ENCODE measurements at regions not wholly inside any gene's neighbourhood (a gene's known extent, or its start where the extent isn't known, plus 50 kb on each side); places are given as distances from the start of the nearest gene placed in this dataset.
"Not testable (repeated sequence)": the region's sequence is repeated elsewhere in the genome, so short reads cannot be mapped to it uniquely, and the experiment has no call there.

DNA sequence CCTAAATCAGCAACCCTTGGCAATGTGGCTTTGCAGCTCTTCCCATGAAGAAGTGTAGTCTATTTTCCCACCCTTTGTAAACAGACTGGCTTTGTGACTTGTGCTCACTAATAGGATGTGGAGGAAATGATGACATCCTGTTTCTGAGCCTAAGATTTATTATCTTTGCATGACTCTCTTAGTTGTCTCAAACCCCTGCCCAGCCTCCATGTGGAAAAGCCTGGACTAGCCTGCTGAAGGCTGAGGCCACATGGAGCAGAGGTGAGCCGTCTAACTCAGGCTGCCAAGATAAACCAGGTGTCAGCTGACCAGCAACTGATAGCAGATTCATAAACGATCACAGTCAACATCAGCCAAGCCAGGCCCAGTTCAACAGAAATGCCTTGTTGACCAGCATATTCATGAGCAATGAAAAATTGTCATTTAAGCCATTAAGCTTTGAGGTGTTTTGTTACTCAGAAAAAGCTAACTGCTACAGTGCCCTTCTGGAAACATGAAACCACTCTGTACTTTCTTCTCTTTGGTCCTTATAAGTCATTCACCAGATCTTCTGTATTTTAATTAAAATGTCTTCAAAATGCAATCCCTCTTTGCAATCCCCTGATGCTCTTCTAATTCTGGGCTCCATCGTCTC is 586.3 kb upstream of the ANKRD30A start:
- DNase-seq = no peak

DNA sequence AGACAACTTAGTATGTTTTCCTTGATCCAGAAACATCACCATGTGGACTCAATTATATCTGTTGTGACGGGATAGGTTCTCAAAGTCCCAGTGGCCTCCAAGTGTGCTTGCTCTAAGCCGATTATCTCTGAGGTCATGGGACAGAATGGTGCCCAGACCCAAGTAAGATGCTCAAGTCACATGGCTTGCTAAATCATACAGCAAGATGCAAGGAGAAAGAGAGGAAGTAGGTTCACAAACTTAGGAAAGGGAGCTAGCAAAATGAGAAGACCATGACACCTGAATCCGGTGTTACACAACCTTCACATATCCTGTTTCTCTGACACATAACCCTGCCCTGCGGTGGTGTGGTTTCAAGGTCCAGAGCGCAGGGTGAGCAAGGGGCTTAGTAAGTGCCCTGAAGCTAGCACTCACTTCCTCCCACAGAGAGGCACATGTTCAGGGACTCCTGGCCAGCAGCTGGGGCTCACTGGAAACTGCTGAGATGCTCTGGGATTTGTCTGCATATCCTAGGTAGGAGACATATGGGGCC is 590.9 kb upstream of the ANKRD30A start:
- DNase-seq = peak in 1 of 2 donors; percentile 3

DNA sequence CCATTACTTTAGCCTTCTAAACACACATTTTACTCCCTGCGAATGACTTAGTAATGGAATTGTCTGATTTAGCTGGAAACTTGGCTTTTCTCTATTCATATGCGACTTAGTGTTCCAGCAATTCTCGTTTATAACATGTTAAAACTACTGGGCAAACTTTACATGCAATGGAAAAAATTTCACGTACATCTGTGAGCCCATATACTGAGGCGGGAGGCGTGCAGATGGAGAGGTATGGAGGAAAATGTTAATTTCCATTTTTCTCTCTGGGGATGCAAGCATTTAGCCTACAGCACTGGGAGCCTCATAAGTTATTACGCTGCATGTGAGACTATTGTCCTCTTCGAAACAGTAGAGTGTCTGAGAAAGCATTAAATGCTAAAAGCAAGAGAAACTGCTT is 591.5 kb upstream of the ANKRD30A start:
- no peak for DNase-seq

DNA sequence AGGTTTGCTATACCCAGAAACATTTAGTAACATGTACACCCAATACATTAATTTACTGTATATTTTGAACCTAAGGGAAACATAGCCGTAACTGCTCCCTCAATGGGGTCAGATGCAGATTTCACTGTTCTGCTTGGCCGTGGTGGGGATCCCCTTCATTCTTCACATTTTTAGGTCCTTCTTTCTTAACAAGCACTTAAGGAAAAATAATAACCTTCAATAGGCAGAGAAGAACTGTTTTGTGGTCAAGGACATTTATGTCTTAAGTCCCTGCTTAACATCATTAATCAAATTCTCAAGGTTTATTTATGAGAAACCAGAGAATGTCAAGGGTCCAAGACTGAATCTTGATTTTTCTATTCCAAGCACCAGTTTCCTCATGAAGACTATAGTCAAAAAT is 592.1 kb upstream of the ANKRD30A start:
- no peak for DNase-seq

DNA sequence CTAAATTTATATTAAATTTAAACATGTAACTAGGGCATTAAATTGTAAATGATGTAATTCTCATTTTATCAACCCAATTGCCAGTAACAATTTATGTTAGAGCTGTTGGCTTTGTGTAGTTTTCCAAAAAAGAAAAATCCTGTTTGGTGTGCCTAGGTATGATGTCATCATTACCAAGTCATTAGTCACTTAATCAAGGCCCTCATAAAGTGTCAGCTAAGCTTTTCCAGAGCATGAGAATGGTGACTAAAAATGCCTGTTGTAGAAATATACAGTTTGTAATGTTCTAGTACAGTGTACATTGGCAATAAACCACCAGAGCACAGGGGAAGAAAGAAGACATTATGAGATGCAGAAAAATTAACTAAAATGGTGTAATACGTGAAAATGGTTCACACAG is 593.8 kb upstream of the ANKRD30A start:
- DNase-seq = no peak

- DNase-seq = no peak
Measured at GRCh38 chr10:36526033-36526432, 599.4 kb upstream of the ANKRD30A start.

GRCh38 chr10:36524126-36524525 is 601.3 kb upstream of the ANKRD30A start:
- not testable (repeated sequence) for DNase-seq

- no peak for DNase-seq
Measured at GRCh38 chr10:36519909-36520308, 605.5 kb upstream of the ANKRD30A start.

- DNase-seq = no peak
Measured at GRCh38 chr10:36516281-36516680, 609.1 kb upstream of the ANKRD30A start.

- DNase-seq = no peak
Measured at GRCh38 chr10:36515319-36515718, 610.1 kb upstream of the ANKRD30A start.

GRCh38 chr10:36507715-36508114 is 617.7 kb upstream of the ANKRD30A start:
- DNase-seq = no peak

DNA sequence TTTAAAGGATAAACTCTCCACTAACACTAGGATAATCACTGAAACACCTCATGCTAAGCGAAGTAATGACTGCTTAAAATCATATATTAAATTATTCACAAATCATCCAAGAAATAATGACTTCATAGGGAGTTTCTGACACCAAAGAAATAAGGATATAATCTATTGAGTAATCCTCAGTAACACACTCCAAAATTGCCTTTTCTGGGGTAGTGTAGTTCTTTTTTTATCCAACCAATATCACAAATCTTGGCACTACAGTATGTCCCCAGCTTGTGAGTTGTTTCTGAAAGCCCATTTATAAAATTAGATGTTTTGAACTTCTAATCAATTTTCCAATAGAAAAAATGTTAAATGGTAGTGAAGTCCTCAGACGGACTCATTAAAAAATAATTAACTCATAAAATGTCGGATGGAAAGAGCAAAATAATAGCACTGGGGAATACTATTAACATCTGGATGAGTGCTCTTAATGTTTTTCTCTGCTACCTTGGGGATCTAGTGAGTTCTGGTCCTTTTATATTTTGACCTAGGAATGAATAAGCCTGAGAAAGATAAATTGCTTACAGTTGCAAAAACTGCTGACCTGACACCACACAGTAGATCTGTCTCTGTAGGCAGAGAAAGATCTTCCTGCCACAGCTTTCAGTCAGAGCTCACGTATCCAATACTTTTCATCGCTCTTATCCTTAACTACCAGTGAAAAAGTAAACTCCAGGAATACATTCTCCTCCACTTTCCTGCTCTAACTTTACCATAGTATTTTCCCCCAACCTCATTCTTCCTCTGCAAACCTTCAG is 618.5 kb upstream of the ANKRD30A start:
- no peak for DNase-seq

DNA sequence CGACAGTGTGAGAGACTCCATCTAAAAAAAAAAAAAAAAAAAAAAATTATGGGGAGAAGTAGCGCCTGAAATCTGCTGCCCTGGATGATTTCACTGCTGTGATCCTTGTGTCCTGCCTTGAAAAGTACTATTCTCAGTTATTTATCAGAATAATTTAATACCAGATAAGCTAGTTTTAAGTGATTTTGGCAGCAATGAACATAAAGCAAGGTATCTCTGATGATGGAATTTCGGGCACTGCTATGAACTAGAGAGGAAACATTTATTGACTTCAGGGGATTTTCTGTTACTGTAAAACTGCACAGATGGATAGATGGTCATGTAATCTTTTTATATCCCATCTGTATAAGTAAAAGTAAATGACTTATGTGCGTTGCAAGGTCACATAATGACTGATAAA is 619.1 kb upstream of the ANKRD30A start:
- DNase-seq = no peak

DNA sequence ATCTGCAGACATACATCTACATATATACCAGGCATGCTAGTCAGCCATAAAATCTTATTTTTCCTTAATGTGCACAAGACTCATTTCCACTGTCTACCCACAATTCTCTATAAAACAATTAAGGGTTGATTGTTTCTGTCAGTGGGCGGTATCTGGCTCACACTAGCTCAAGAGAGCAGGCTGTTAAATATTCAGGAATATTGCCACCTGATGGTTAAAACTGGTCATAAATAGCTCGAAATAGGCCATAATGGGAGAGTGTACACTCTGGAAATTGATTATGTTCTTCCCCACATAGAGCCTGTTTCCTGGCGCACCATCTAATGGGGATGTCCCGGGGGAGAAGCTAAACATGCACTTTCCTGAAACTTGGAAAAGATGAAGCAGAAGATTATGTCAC is 620.6 kb upstream of the ANKRD30A start:
- no peak for DNase-seq

DNA sequence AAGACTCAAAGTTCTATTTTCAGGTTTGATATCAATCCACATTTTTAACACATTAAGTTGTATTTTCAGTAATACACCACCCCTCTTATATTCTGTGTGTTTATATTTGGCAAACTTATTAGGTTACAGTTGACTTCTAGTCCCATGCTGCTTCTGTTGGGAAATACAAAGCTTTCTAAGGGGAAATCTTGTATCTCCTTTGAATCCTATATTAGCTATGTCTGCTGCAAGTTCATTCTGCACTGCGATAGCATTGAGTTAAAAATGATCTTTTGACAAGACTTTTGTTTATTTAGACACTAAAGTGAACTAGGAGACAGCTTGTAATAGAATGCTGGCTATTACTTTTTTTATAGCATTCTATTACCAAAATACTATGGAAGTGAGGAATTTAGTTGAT is 625.1 kb upstream of the ANKRD30A start:
- no peak for DNase-seq

DNA sequence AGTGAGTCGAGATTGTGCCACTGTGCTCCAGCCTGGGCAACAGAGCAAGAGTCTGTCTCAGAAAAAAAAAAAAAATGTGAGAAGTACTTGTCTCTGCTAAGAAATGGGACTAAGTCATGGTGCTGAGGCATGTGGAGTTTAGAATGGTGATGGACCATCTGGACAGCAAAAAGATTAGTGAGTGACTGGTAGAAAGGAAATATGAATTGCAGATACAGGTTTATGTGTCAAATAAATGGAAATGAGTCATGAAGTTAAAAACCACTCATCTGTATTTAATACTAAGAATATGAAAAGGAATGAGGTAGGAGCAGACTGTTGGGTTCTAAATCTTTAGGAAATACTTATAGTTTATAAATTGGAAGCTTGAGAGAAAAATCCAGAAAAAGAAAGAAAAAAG is 625.7 kb upstream of the ANKRD30A start:
- no peak for DNase-seq

GRCh38 chr10:36496758-36497157 is 628.6 kb upstream of the ANKRD30A start:
- DNase-seq = no peak

GRCh38 chr10:36494371-36494770 is 631.0 kb upstream of the ANKRD30A start:
- no peak for DNase-seq

DNA sequence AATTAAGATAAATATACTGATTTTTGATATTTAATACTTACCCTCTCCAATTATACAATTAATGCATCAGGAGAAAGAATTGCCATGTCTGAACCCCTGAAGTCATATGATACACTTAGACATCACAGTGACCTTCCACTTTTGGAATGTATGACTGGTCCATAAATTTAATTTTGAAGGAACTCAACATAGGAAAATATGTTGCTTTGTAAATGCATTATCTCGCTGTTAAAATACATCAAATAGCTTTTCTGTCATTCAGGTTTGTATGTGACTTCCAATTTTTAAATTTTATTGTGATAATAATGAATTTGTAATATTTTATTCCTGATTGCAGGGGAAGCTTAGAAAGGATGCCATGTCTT is 631.9 kb upstream of the ANKRD30A start:
- DNase-seq = no peak

DNA sequence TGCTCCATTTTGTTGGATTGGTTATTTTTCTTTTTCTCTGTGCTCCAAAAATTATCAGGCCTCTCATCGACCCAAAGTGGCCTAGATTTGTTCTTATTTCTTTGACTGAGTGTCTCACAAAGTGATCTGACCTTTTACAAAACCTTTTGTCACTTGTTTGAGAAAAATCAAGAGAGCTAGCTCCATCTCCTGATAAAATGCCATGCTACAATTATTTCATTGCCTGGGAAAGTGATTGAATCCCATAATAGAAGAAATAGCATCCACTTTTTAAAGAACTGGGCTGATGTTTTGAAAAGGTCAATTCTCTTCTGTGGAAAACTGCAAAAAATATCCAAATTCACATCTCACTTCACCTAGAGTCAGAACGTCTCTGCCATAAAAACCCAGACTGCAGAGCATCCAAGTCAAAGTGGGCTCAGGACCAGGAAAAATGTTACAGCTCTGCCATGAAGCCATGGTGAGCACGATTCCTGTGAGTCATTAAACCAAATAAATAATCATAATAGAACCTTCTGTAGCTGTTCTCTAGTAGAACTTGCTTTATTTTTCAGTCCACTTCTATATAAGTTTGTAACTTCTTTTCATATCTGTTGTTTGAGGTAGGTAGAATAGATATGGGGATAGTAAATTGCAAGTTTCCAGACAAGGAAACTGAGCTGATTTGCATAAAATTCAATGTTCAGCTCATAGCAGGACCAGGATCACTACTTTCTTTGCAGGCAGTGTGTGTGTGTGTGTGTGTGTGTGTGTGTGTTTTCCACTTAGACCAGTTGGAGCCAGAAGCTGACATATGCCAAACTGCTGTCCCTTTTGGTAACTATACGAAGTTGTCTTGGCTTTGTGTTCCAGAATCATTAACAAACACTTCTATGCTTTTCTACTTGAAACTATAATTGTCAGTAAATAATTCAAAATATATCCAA is 632.5 kb upstream of the ANKRD30A start:
- no peak for DNase-seq

DNA sequence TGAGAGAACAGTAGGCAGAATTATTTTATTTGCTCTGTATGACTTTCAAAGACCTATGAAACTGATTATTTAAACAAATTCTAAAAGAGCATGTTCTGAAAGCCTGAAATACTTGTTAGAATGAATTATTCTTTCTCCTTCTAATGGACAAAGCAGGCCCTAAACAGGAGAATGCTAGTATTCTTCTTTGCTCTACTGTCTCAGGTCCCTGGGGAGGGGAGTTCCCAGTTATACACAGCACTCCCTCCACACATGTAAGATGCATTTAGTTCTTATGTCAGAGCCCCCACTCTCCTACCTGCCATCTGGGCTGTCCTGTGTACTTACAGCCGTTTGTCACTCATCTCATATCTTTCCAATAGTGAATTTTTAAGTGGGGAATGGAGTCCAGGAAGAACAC is 633.5 kb upstream of the ANKRD30A start:
- DNase-seq = no peak

- DNase-seq = no peak
Measured at GRCh38 chr10:36489611-36490228, 635.7 kb upstream of the ANKRD30A start.

GRCh38 chr10:36489181-36489580 is 636.2 kb upstream of the ANKRD30A start:
- DNase-seq = no peak

All from inflammatory macrophage (primary cell).